ENCODE measurements at regions not wholly inside any gene's neighbourhood (a gene's known extent, or its start where the extent isn't known, plus 50 kb on each side); places are given as distances from the start of the nearest gene placed in this dataset.
A peak's percentile ranks its signal among the peaks of the same experiment; 100 is the strongest.

GRCh38 chr10:63901881-63902280 lies 380.7 kb downstream of the REEP3 start:
- peak overlapping the region; percentile 87 for H3K27ac Mint-ChIP-seq
- no peaks in the 10 kb centered on the region for H3K27me3 ChIP-seq
- no peaks in the 10 kb centered on the region for H3K9me3 ChIP-seq (ENCODE audit: low read depth)
- no peaks in the 10 kb centered on the region for H3K36me3 ChIP-seq
- H3K9me3 Mint-ChIP-seq: peaks cover 5% of the 10 kb centered on the region
- H3K9ac ChIP-seq: no peak overlapping the region
- H3K4me1 Mint-ChIP-seq: peaks cover 10% of the 10 kb centered on the region
- no peak for DNase-seq (ENCODE audit: low spot score)
- no peak overlapping the region for H3K4me3 Mint-ChIP-seq
- no peaks in the 10 kb centered on the region for H3F3A ChIP-seq (ENCODE audit: low read depth)
- H3K4me2 ChIP-seq: no peak overlapping the region
- H3K27me3 Mint-ChIP-seq (ENCODE audit: insufficient read depth, low read depth): peaks cover 7% of the 10 kb centered on the region
- H3K79me2 ChIP-seq (ENCODE audit: low read depth): no peaks in the 10 kb centered on the region
- no peak overlapping the region for H3K4me3 ChIP-seq
- H2AFZ ChIP-seq (replicated peaks): no peak overlapping the region
- H4K20me1 ChIP-seq (ENCODE audit: low read depth): no peaks in the 10 kb centered on the region
- H3K27ac ChIP-seq: no peak overlapping the region
- no peak for TF ChIP-seq EZH2phosphoT487 (IDR thresholded peaks at IDR 0.05)
- TF ChIP-seq EZH2 (IDR thresholded peaks at IDR 0.05): no peak
- TF ChIP-seq CTCF (IDR thresholded peaks at IDR 0.05): no peak
- peaks cover 1% of the 10 kb centered on the region for H3K36me3 Mint-ChIP-seq
- peaks cover 3% of the 10 kb centered on the region for H3K4me1 ChIP-seq

GRCh38 chr10:63910806-63911205 lies 389.6 kb downstream of the REEP3 start:
- Mint-ChIP-seq H3K27ac (peak overlapping the region; percentile 75), H3K9me3 (peaks cover 4% of the 10 kb centered on the region), H3K4me3 (peak overlapping the region; percentile 27), H3K36me3 (peaks cover 6% of the 10 kb centered on the region), H3K4me1 (peaks cover 33% of the 10 kb centered on the region), H3K27me3 (ENCODE audit: insufficient read depth, low read depth) (no peaks in the 10 kb centered on the region)
- peak; percentile 65 for TF ChIP-seq EZH2phosphoT487 (IDR thresholded peaks at IDR 0.05)
- TF ChIP-seq CTCF (IDR thresholded peaks at IDR 0.05): no peak
- Histone ChIP-seq H3K36me3 (no peaks in the 10 kb centered on the region), H3K4me1 (peaks cover 41% of the 10 kb centered on the region), H3K4me2 (peak overlapping the region; percentile 67), H4K20me1 (ENCODE audit: low read depth) (no peaks in the 10 kb centered on the region), H3K27ac (peak overlapping the region; percentile 87), H3K9me3 (ENCODE audit: low read depth) (no peaks in the 10 kb centered on the region), H3K27me3 (no peaks in the 10 kb centered on the region), H3K9ac (no peak overlapping the region), H2AFZ (replicated peaks) (no peak overlapping the region), H3K4me3 (peak overlapping the region; percentile 4), H3F3A (ENCODE audit: low read depth) (peaks cover 18% of the 10 kb centered on the region), H3K79me2 (ENCODE audit: low read depth) (no peaks in the 10 kb centered on the region)
- peak; percentile 89 for DNase-seq (ENCODE audit: low spot score)

- Histone ChIP-seq H3K27me3 (no peaks in the 10 kb centered on the region), H3F3A (ENCODE audit: low read depth) (peaks cover 28% of the 10 kb centered on the region), H3K4me3 (no peak overlapping the region), H3K36me3 (no peaks in the 10 kb centered on the region), H3K4me1 (peaks cover 57% of the 10 kb centered on the region), H3K9ac (no peak overlapping the region), H3K79me2 (ENCODE audit: low read depth) (no peaks in the 10 kb centered on the region), H4K20me1 (ENCODE audit: low read depth) (no peaks in the 10 kb centered on the region), H3K4me2 (no peak overlapping the region), H3K27ac (no peak overlapping the region), H3K9me3 (ENCODE audit: low read depth) (no peaks in the 10 kb centered on the region), H2AFZ (replicated peaks) (no peak overlapping the region)
- no peaks in the 10 kb centered on the region for H3K9me3 Mint-ChIP-seq
- H3K4me3 Mint-ChIP-seq: no peak overlapping the region
- H3K27me3 Mint-ChIP-seq (ENCODE audit: insufficient read depth, low read depth): no peaks in the 10 kb centered on the region
- H3K4me1 Mint-ChIP-seq: peaks cover 45% of the 10 kb centered on the region
- TF ChIP-seq EZH2phosphoT487 (IDR thresholded peaks at IDR 0.05): no peak
- no peak for TF ChIP-seq EZH2 (IDR thresholded peaks at IDR 0.05)
- no peak for TF ChIP-seq CTCF (IDR thresholded peaks at IDR 0.05)
- DNase-seq (ENCODE audit: low spot score): no peak
- no peaks in the 10 kb centered on the region for H3K36me3 Mint-ChIP-seq
- no peak overlapping the region for H3K27ac Mint-ChIP-seq
Measured at GRCh38 chr10:63915240-63915639, 394.0 kb downstream of the REEP3 start.

Measured in neural progenitor cell (in vitro differentiated cells).